Panc1 (cell line): ENCODE measurements at regions not wholly inside any gene's neighbourhood (a gene's known extent, or its start where the extent isn't known, plus 50 kb on each side); places are given as distances from the start of the nearest gene placed in this dataset.

Experiments
- ATAC-seq: fragments of 200-7000 bp; cut with Tn5 transposase; 2 replicates; pipeline ENCODE4 v1.9.1; 2020; ENCODE audit warnings: mild to moderate bottlenecking, moderate library complexity
- BruUV-seq: library from RNA; stranded (reverse); fragments of 400-500 nt; replicated peaks from 2 replicates; lab custom pipeline; 2021; lab: Mats Ljungman, UMichigan
- CTCF ChIA-PET: fragments of 300-600 bp; sonication (Branson Sonifier 250); formaldehyde crosslinking; loops from one replicate; lab custom pipeline; 2022; ENCODE audit warnings: antibody characterized with exemption; lab: Charles Lee
- POLR2A ChIA-PET: fragments of 300-600 bp; sonication (Branson Sonifier 250); formaldehyde crosslinking; loops from one replicate; lab custom pipeline; 2022; ENCODE audit warnings: antibody characterized with exemption; lab: Charles Lee
- DNase-seq: peaks from one replicate; pipeline ENCODE4 v3.0.0-alpha.2; 2010; ENCODE audit warnings: low read depth, low spot score
- H3K27ac ChIP-seq: 2 replicates; pipeline ENCODE4 v1.5.1; 2011; ENCODE audit warnings: mild to moderate bottlenecking, low read length, inconsistent platforms
- H3K27me3 ChIP-seq: fragments of 200-500 bp; sonication (Bioruptor generic); 2 replicates; pipeline ENCODE4 v1.6.0; 2014; ENCODE audit warnings: low read length, inconsistent platforms; ENCODE audit not compliant: control insufficient read depth, insufficient read depth
- H3K36me3 ChIP-seq: fragments of 200-500 bp; sonication (Bioruptor generic); 2 replicates; pipeline ENCODE4 v1.5.1; 2014; ENCODE audit warnings: inconsistent platforms, mild to moderate bottlenecking, low read length, moderate library complexity; ENCODE audit not compliant: control insufficient read depth, insufficient read depth
- H3K4me1 ChIP-seq: 2 replicates; pipeline ENCODE4 v1.5.1; 2011; ENCODE audit warnings: inconsistent platforms, mild to moderate bottlenecking, low read length, moderate library complexity; ENCODE audit not compliant: control insufficient read depth, insufficient read depth
- H3K4me3 ChIP-seq, 2 experiments: 2 replicates each; pipeline ENCODE4 v1.5.1; 2011 to 2012; ENCODE audit warnings: low read depth in 2 of 2, low read length in 2 of 2, mild to moderate bottlenecking in 2 of 2, inconsistent platforms in 1 of 2, moderate library complexity in 1 of 2
- H3K9me3 ChIP-seq: fragments of 200-500 bp; sonication (Bioruptor generic); 2 replicates; pipeline ENCODE4 v1.5.1; 2014; ENCODE audit warnings: low read depth, mild to moderate bottlenecking, inconsistent platforms, low read length, moderate library complexity; ENCODE audit not compliant: control insufficient read depth, insufficient read depth
- POLR2AphosphoS5 ChIP-seq: IDR thresholded peaks from 2 replicates; pipeline ENCODE4 v1.6.1; 2012; ENCODE audit warnings: mild to moderate bottlenecking, low read depth, low read length, moderate library complexity
- SIN3A ChIP-seq: IDR thresholded peaks from 2 replicates; pipeline ENCODE4 v1.6.1; 2012; ENCODE audit warnings: low read depth, mild to moderate bottlenecking, low read length, moderate library complexity, borderline replicate concordance; ENCODE audit not compliant: insufficient read depth
- TCF7L2 ChIP-seq: IDR thresholded peaks from 2 replicates; pipeline ENCODE4 v1.6.1; 2011; ENCODE audit warnings: mild to moderate bottlenecking, low read depth, low read length, inconsistent platforms
- in situ Hi-C: cut with HindIII; loops from 2 replicates; pipeline ENCODE4 v1.10.0; 2016; ENCODE audit warnings: low sequenced_read_pairs, low pct_unique_long_range_greater_than_20kb
- intact Hi-C: fragments of 100-400 bp; cut with micrococcal nuclease; formaldehyde crosslinking; loops from one replicate; pipeline ENCODE4 v1.10.0; 2022; ENCODE audit not compliant: unreplicated experiment
- TF ChIP-seq, protein P1 (sequence below), 2 experiments: IDR thresholded peaks; 2 replicates each; pipeline ENCODE4 v1.6.1; 2011 to 2012; ENCODE audit warnings: low read depth in 2 of 2, control low read depth in 1 of 2, low read length in 1 of 2, mild to moderate bottlenecking in 1 of 2, moderate library complexity in 1 of 2; ENCODE audit not compliant: insufficient read depth in 1 of 2
- TF ChIP-seq, protein P2 (sequence below): fragments of 450-650 bp; IDR thresholded peaks from 2 replicates; pipeline ENCODE4 v1.5.1; 2017; ENCODE audit warnings: mild to moderate bottlenecking

DNA sequence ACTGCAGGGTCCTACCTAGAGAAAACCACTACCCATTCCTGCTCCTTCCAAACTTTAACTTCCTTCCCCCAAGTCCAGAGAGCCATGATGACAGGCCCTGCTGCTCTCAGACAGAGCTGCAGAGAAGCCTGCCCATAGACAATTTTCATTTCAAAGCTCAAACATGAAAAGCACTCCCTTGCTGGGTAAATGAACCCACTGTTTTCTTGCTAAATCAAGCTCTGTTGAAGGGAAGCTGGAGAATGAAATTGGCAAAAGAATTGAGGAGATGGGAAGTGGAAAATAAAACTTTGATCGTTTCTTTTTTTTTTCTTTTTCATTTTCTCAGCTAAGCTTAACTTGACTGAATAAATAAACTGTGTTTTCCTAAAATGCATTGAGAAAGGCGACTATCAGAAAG is 331.1 kb upstream of the CPEB2 start:
- in situ Hi-C loops (no loop called here), intact Hi-C loops (no loop called here)
- no peak overlapping the region for H3K27ac ChIP-seq
- TF ChIP-seq, protein P1, sequence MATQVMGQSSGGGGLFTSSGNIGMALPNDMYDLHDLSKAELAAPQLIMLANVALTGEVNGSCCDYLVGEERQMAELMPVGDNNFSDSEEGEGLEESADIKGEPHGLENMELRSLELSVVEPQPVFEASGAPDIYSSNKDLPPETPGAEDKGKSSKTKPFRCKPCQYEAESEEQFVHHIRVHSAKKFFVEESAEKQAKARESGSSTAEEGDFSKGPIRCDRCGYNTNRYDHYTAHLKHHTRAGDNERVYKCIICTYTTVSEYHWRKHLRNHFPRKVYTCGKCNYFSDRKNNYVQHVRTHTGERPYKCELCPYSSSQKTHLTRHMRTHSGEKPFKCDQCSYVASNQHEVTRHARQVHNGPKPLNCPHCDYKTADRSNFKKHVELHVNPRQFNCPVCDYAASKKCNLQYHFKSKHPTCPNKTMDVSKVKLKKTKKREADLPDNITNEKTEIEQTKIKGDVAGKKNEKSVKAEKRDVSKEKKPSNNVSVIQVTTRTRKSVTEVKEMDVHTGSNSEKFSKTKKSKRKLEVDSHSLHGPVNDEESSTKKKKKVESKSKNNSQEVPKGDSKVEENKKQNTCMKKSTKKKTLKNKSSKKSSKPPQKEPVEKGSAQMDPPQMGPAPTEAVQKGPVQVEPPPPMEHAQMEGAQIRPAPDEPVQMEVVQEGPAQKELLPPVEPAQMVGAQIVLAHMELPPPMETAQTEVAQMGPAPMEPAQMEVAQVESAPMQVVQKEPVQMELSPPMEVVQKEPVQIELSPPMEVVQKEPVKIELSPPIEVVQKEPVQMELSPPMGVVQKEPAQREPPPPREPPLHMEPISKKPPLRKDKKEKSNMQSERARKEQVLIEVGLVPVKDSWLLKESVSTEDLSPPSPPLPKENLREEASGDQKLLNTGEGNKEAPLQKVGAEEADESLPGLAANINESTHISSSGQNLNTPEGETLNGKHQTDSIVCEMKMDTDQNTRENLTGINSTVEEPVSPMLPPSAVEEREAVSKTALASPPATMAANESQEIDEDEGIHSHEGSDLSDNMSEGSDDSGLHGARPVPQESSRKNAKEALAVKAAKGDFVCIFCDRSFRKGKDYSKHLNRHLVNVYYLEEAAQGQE (IDR thresholded peaks at IDR 0.05; ENCODE audit: insufficient read depth in 1 of 2, low read depth in 2 of 2, low read length in 1 of 2): no peak
- TF ChIP-seq POLR2AphosphoS5: no peak
- no peak for TF ChIP-seq SIN3A
- TF ChIP-seq TCF7L2: no peak
- TF ChIP-seq, protein P2, sequence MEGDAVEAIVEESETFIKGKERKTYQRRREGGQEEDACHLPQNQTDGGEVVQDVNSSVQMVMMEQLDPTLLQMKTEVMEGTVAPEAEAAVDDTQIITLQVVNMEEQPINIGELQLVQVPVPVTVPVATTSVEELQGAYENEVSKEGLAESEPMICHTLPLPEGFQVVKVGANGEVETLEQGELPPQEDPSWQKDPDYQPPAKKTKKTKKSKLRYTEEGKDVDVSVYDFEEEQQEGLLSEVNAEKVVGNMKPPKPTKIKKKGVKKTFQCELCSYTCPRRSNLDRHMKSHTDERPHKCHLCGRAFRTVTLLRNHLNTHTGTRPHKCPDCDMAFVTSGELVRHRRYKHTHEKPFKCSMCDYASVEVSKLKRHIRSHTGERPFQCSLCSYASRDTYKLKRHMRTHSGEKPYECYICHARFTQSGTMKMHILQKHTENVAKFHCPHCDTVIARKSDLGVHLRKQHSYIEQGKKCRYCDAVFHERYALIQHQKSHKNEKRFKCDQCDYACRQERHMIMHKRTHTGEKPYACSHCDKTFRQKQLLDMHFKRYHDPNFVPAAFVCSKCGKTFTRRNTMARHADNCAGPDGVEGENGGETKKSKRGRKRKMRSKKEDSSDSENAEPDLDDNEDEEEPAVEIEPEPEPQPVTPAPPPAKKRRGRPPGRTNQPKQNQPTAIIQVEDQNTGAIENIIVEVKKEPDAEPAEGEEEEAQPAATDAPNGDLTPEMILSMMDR: no peak
- no peaks in the 10 kb centered on the region for H3K9me3 ChIP-seq
- ATAC-seq: no peak
- no peak for DNase-seq
- ChIA-PET POLR2A (no interaction called here), CTCF (no interaction called here)
- no peak overlapping the region for H3K4me3 ChIP-seq
- H3K36me3 ChIP-seq: no peaks in the 10 kb centered on the region
- no peaks in the 10 kb centered on the region for H3K27me3 ChIP-seq
- BruUV-seq: no TSS peak
- no peaks in the 10 kb centered on the region for H3K4me1 ChIP-seq

DNA sequence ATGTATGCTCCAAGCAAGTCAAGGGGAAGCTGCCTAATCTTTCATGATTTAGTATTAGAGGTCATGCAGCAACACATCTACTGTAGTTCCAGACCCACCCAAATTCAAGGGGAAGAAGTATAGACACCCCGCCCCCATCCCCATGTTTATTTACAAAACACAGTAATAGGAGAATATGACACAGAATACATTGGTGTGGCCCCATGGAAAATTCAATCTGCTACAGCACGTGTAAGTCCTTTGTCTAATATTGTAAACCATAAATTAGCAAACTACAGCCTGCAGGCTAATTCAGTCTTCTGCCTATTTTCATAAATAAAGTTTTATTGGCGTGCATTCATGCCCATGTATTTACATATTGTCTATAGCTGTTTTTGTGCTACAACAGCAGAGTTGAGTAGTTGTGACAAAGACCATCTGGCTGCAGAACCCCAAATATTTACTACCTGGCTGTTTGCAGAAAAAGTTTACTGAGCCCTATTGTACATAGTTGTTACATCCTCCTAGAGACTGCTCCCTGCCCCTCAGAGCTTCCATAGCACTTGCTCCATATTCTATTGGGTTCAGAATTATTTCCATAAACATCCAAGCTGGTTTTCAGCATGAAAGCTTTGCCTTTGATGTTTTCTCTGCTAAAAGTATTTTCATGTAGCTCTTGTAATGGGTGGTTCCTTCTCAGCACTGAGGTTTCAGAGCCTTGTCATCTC is 326.8 kb upstream of the CPEB2 start:
- DNase-seq (no peak), ATAC-seq (no peak)
- in situ Hi-C loops (no loop called here), intact Hi-C loops (no loop called here)
- Histone ChIP-seq H3K4me3 (no peak overlapping the region), H3K27ac (no peak overlapping the region), H3K9me3 (no peaks in the 10 kb centered on the region), H3K4me1 (no peaks in the 10 kb centered on the region), H3K27me3 (no peaks in the 10 kb centered on the region), H3K36me3 (no peaks in the 10 kb centered on the region)
- CTCF ChIA-PET: no interaction called here
- no TSS peak for BruUV-seq
- POLR2A ChIA-PET: no interaction called here
- TF ChIP-seq POLR2AphosphoS5: no peak
- TF ChIP-seq, protein P2: no peak
- no peak for TF ChIP-seq SIN3A
- no peak for TF ChIP-seq TCF7L2
- TF ChIP-seq, protein P1 (IDR thresholded peaks at IDR 0.05; ENCODE audit: insufficient read depth in 1 of 2, low read depth in 2 of 2, low read length in 1 of 2): no peak
